NB4 (cell line): ENCODE measurements at regions not wholly inside any gene's neighbourhood (a gene's known extent, or its start where the extent isn't known, plus 50 kb on each side); places are given as distances from the start of the nearest gene placed in this dataset.

Experiments used
- POLR2A ChIP-seq: IDR thresholded peaks from 2 replicates; pipeline ENCODE4 v1.6.1; 2011; ENCODE audit warnings: mild to moderate bottlenecking; ENCODE audit not compliant: insufficient read length; ENCODE audit errors: extremely low read depth
- TF ChIP-seq, protein P1 (sequence below): IDR thresholded peaks from one replicate; pipeline ENCODE4 v1.5.1; 2012; ENCODE audit warnings: low read depth, low read length

- TF ChIP-seq, protein P1, sequence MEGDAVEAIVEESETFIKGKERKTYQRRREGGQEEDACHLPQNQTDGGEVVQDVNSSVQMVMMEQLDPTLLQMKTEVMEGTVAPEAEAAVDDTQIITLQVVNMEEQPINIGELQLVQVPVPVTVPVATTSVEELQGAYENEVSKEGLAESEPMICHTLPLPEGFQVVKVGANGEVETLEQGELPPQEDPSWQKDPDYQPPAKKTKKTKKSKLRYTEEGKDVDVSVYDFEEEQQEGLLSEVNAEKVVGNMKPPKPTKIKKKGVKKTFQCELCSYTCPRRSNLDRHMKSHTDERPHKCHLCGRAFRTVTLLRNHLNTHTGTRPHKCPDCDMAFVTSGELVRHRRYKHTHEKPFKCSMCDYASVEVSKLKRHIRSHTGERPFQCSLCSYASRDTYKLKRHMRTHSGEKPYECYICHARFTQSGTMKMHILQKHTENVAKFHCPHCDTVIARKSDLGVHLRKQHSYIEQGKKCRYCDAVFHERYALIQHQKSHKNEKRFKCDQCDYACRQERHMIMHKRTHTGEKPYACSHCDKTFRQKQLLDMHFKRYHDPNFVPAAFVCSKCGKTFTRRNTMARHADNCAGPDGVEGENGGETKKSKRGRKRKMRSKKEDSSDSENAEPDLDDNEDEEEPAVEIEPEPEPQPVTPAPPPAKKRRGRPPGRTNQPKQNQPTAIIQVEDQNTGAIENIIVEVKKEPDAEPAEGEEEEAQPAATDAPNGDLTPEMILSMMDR, result no peak
- no peak for TF ChIP-seq POLR2A
Measured at GRCh38 chr4:156290811-156291210, 337.1 kb upstream of the CTSO start.
